ENCODE measurements at regions not wholly inside any gene's neighbourhood (a gene's known extent, or its start where the extent isn't known, plus 50 kb on each side); places are given as distances from the start of the nearest gene placed in this dataset.

DNA sequence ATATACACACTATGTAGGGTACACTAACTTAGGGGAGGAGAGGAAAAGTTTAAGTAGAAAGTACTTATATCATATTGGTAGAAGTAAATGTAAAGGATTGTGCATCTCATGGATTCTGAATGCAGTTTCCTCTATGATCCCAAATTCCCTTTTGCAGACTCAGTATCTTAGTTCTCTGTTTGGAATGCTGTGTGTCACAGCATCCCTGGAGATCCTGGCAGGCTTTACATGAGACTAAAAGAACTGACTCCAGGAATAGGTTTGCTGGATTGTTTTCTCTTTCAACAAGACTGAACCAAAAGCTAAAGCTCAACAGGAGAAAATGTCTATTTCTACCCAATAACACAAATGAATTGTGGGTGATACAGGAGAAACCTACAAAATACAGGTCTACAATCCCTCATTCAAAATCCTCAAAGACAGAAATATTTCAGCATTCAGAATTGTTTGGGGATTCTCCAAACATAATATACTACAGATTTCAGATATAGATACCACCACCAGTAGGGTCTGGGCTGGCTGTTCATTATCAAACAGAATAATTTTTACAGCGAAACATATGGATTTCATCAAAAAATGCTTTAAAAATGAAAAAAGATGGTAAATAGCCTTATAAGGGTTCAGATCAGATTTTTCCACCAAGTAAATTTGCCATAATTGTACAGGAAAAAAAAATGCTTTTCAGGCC, 324.7 kb upstream of the GRAMD2B start:
- no peak overlapping the region for H3K27ac ChIP-seq (ENCODE audit: low read depth, low read length)
- no peak overlapping the region for H3K9ac ChIP-seq (ENCODE audit: low read depth in 1 of 3, low read length in 3 of 3)
- H3K4me3 ChIP-seq (ENCODE audit: low read length in 3 of 3), result no peak overlapping the region
- H3K27me3 ChIP-seq (ENCODE audit: control insufficient read depth in 3 of 3, insufficient read depth in 3 of 3, low read length in 3 of 3), result no peaks in the 10 kb centered on the region
- H3K4me1 ChIP-seq (ENCODE audit: control insufficient read depth in 3 of 3, insufficient read depth in 3 of 3, low read length in 3 of 3), result no peaks in the 10 kb centered on the region
- no peaks in the 10 kb centered on the region for H3K36me3 ChIP-seq (ENCODE audit: control insufficient read depth in 3 of 3, insufficient read depth in 3 of 3, low read length in 3 of 3)
- peaks cover 0 to 4% (median 0%) of the 10 kb centered on the region in 3 donors for H3K9me3 ChIP-seq (ENCODE audit: control insufficient read depth in 3 of 3, low read length in 3 of 3)

DNA sequence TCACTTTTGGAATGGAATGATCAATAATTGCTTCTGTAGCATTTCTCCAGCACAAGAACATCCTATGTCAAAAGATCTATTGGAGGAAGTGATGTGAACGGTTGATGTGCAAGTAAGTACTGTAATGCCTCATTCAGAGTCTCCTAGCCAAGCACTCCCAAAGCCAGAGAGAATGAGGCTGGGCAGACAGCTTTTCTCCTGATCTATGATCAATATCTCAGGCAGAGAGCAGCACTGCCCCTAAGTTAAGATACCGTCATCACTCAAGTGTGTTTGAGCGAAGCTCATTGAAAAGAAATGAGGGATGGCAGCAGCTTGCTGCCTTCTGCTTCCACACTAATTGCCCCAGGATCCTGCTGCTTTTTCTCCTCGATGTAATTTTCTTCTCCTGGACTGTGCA, 324.1 kb upstream of the GRAMD2B start:
- Histone ChIP-seq H3K9ac (ENCODE audit: low read depth in 1 of 3, low read length in 3 of 3) (no peak overlapping the region), H3K27me3 (ENCODE audit: control insufficient read depth in 3 of 3, insufficient read depth in 3 of 3, low read length in 3 of 3) (no peaks in the 10 kb centered on the region), H3K36me3 (ENCODE audit: control insufficient read depth in 3 of 3, insufficient read depth in 3 of 3, low read length in 3 of 3) (no peaks in the 10 kb centered on the region), H3K4me1 (ENCODE audit: control insufficient read depth in 3 of 3, insufficient read depth in 3 of 3, low read length in 3 of 3) (no peaks in the 10 kb centered on the region), H3K9me3 (ENCODE audit: control insufficient read depth in 3 of 3, low read length in 3 of 3) (peaks cover 0 to 4% (median 0%) of the 10 kb centered on the region in 3 donors), H3K4me3 (ENCODE audit: low read length in 3 of 3) (no peak overlapping the region), H3K27ac (ENCODE audit: low read depth, low read length) (no peak overlapping the region)

DNA sequence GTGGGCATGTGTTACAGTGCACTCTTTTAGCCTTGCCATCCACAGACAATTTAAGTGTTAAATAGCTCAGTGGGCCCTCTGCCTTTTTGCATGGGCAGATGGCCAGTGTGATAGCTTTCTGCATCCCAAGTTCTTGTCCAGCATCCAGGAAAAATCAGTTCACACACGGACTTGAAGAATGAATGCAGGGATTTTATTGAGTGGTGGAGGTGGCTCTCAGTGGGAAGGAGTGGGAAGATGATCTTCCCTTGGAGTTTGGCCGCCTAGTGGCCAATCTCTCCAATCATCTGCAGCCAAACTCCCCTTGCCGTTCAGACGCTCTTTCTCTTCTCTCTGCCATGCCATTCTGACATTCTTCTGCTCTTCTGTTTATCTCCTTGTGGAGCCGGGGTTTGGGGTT, 322.4 kb upstream of the GRAMD2B start:
- Histone ChIP-seq H3K9ac (ENCODE audit: low read depth in 1 of 3, low read length in 3 of 3) (no peak overlapping the region), H3K36me3 (ENCODE audit: control insufficient read depth in 3 of 3, insufficient read depth in 3 of 3, low read length in 3 of 3) (no peaks in the 10 kb centered on the region), H3K9me3 (ENCODE audit: control insufficient read depth in 3 of 3, low read length in 3 of 3) (peaks cover 0 to 4% (median 0%) of the 10 kb centered on the region in 3 donors), H3K4me3 (ENCODE audit: low read length in 3 of 3) (no peak overlapping the region), H3K27ac (ENCODE audit: low read depth, low read length) (no peak overlapping the region), H3K27me3 (ENCODE audit: control insufficient read depth in 3 of 3, insufficient read depth in 3 of 3, low read length in 3 of 3) (no peaks in the 10 kb centered on the region), H3K4me1 (ENCODE audit: control insufficient read depth in 3 of 3, insufficient read depth in 3 of 3, low read length in 3 of 3) (no peaks in the 10 kb centered on the region)

DNA sequence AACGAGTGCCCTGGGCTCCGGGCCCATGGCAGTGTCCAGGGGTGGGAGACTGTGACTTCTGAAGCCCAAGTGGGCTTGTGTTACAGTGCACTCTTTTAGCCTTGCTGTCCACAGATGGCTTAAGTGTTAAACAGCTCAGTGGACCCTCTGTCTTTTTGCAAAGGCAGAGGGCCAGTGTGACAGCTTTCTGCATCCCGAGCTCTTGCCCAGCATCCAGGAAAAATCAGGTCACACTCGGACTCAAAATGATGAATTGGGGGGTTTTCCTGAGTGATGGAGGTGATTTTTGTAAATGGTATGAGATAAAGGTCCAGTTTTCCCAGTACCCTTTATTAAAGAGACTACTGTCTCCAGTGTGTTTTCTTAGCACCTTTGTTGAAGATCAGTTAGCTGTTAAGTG, 321.3 kb upstream of the GRAMD2B start:
- H3K36me3 ChIP-seq (ENCODE audit: control insufficient read depth in 3 of 3, insufficient read depth in 3 of 3, low read length in 3 of 3), result no peaks in the 10 kb centered on the region
- H3K9me3 ChIP-seq (ENCODE audit: control insufficient read depth in 3 of 3, low read length in 3 of 3), result peaks cover 0 to 4% (median 0%) of the 10 kb centered on the region in 3 donors

DNA sequence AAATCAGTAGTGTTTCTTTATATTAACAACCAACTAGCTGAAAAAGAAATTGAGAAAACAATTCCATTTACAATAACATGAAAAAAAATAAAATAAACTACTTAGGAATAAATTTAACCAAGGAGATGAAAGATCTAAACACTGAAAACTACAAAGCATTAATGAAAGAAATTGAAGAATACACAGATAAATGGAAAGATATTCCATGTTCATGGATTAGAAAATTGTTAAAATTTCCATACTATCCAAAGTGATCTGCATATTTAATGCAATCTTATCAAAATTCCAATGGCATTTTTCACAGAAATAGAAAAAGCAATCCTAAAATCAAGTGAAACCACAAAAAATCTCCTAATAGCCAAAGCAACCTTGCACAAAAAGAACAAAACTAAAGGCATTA, 320.2 kb upstream of the GRAMD2B start:
- H3K36me3 ChIP-seq (ENCODE audit: control insufficient read depth in 3 of 3, insufficient read depth in 3 of 3, low read length in 3 of 3), result no peaks in the 10 kb centered on the region
- no peak overlapping the region for H3K4me3 ChIP-seq (ENCODE audit: low read length in 3 of 3)
- no peaks in the 10 kb centered on the region for H3K9me3 ChIP-seq (ENCODE audit: control insufficient read depth in 3 of 3, low read length in 3 of 3)
- H3K27me3 ChIP-seq (ENCODE audit: control insufficient read depth in 3 of 3, insufficient read depth in 3 of 3, low read length in 3 of 3), result no peaks in the 10 kb centered on the region
- H3K27ac ChIP-seq (ENCODE audit: low read depth, low read length), result no peak overlapping the region
- H3K4me1 ChIP-seq (ENCODE audit: control insufficient read depth in 3 of 3, insufficient read depth in 3 of 3, low read length in 3 of 3), result no peaks in the 10 kb centered on the region
- no peak overlapping the region for H3K9ac ChIP-seq (ENCODE audit: low read depth in 1 of 3, low read length in 3 of 3)

More for the DNA sequence above, 321.3 kb upstream of the GRAMD2B start:
- Histone ChIP-seq H3K27me3 (ENCODE audit: control insufficient read depth in 3 of 3, insufficient read depth in 3 of 3, low read length in 3 of 3) (no peaks in the 10 kb centered on the region), H3K4me1 (ENCODE audit: control insufficient read depth in 3 of 3, insufficient read depth in 3 of 3, low read length in 3 of 3) (no peaks in the 10 kb centered on the region), H3K4me3 (ENCODE audit: low read length in 3 of 3) (no peak overlapping the region), H3K27ac (ENCODE audit: low read depth, low read length) (no peak overlapping the region), H3K9ac (ENCODE audit: low read depth in 1 of 3, low read length in 3 of 3) (no peak overlapping the region)

DNA sequence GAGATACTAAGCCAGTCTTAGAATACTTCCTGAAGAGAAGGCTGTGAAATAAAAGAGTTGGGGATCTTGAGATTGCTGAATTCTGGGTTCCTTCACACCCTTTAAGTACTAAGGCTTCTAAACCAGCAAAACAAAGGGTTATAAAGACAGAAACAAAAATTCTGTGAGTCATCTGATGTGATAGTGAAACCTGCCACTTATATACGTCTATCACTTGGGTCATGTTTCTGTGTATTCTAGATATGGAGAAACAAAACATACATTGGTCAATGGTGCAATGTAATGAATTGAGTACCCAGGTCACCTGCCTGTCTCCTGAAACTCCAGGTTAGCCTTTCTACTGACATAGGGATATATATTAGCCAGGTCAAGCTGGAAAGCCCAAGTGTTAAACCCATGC, 319.3 kb upstream of the GRAMD2B start:
- Histone ChIP-seq H3K36me3 (ENCODE audit: control insufficient read depth in 3 of 3, insufficient read depth in 3 of 3, low read length in 3 of 3) (no peaks in the 10 kb centered on the region), H3K27me3 (ENCODE audit: control insufficient read depth in 3 of 3, insufficient read depth in 3 of 3, low read length in 3 of 3) (no peaks in the 10 kb centered on the region), H3K4me1 (ENCODE audit: control insufficient read depth in 3 of 3, insufficient read depth in 3 of 3, low read length in 3 of 3) (no peaks in the 10 kb centered on the region), H3K9me3 (ENCODE audit: control insufficient read depth in 3 of 3, low read length in 3 of 3) (no peaks in the 10 kb centered on the region), H3K4me3 (ENCODE audit: low read length in 3 of 3) (no peak overlapping the region), H3K27ac (ENCODE audit: low read depth, low read length) (no peak overlapping the region), H3K9ac (ENCODE audit: low read depth in 1 of 3, low read length in 3 of 3) (no peak overlapping the region)

DNA sequence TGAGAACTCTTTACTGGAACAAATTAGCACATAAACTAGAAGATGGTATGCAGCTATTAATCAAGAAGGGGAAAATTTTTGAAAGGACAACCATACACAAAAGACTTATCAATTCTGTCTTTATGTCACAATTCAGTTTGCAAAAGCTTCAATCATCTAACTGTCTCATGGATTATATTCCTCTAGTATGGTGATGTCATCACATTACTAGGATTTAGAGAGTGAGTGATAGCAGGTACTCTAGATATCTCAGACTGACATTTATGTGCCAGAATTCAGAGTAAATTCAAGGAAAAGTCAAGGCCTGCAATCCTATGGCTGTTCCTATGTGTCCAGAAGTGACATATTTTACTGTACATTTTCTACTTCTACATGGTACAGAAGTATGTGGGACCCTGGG, 318.9 kb upstream of the GRAMD2B start:
- Histone ChIP-seq H3K27ac (ENCODE audit: low read depth, low read length) (no peak overlapping the region), H3K4me1 (ENCODE audit: control insufficient read depth in 3 of 3, insufficient read depth in 3 of 3, low read length in 3 of 3) (no peaks in the 10 kb centered on the region), H3K27me3 (ENCODE audit: control insufficient read depth in 3 of 3, insufficient read depth in 3 of 3, low read length in 3 of 3) (no peaks in the 10 kb centered on the region), H3K36me3 (ENCODE audit: control insufficient read depth in 3 of 3, insufficient read depth in 3 of 3, low read length in 3 of 3) (no peaks in the 10 kb centered on the region), H3K4me3 (ENCODE audit: low read length in 3 of 3) (no peak overlapping the region), H3K9me3 (ENCODE audit: control insufficient read depth in 3 of 3, low read length in 3 of 3) (no peaks in the 10 kb centered on the region), H3K9ac (ENCODE audit: low read depth in 1 of 3, low read length in 3 of 3) (no peak overlapping the region)

DNA sequence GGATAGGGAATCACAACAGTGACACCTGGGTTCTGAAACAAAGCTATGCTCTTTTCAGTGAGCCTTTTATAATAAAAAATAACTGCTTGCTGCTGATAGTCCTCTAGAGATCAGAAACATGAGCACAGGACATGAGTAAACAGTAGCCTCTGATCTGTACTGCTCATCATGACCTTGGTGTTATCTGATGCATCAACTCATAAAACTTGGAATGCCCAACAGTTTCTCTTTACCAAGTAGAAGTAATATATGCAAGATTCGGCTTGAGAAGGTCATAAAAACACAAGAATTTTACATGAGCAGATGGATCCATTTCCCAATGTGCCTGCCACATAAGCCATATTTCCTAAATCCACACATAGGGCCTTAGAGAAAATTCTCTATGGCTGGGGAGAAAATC, 318.3 kb upstream of the GRAMD2B start:
- Histone ChIP-seq H3K9me3 (ENCODE audit: control insufficient read depth in 3 of 3, low read length in 3 of 3) (no peaks in the 10 kb centered on the region), H3K9ac (ENCODE audit: low read depth in 1 of 3, low read length in 3 of 3) (no peak overlapping the region), H3K27me3 (ENCODE audit: control insufficient read depth in 3 of 3, insufficient read depth in 3 of 3, low read length in 3 of 3) (no peaks in the 10 kb centered on the region)

DNA sequence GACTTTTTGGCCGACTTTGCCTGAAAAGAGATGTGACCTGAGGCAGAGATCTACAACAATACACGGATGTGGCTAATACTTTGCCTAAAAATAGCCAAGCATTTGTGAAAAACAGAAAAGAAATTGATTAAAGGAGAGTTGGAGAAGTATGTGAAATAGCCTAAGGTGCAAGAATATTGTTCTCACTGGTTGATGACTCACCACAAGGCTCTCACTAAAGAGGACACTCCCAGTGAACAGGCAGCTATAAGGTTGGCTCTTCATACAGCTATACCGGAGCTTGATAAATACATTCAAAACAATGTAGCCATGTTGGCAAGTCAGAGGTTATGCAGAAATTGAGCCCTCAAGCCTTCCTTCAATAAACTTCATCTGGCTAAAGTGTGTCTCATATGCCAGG, 317.2 kb upstream of the GRAMD2B start:
- no peak overlapping the region for H3K27ac ChIP-seq (ENCODE audit: low read depth, low read length)
- no peaks in the 10 kb centered on the region for H3K9me3 ChIP-seq (ENCODE audit: control insufficient read depth in 3 of 3, low read length in 3 of 3)
- H3K4me1 ChIP-seq (ENCODE audit: control insufficient read depth in 3 of 3, insufficient read depth in 3 of 3, low read length in 3 of 3), result no peaks in the 10 kb centered on the region
- no peak overlapping the region for H3K9ac ChIP-seq (ENCODE audit: low read depth in 1 of 3, low read length in 3 of 3)
- no peaks in the 10 kb centered on the region for H3K36me3 ChIP-seq (ENCODE audit: control insufficient read depth in 3 of 3, insufficient read depth in 3 of 3, low read length in 3 of 3)
- H3K27me3 ChIP-seq (ENCODE audit: control insufficient read depth in 3 of 3, insufficient read depth in 3 of 3, low read length in 3 of 3), result no peaks in the 10 kb centered on the region
- H3K4me3 ChIP-seq (ENCODE audit: low read length in 3 of 3), result no peak overlapping the region

More for the DNA sequence above, 318.3 kb upstream of the GRAMD2B start:
- no peaks in the 10 kb centered on the region for H3K4me1 ChIP-seq (ENCODE audit: control insufficient read depth in 3 of 3, insufficient read depth in 3 of 3, low read length in 3 of 3)
- H3K4me3 ChIP-seq (ENCODE audit: low read length in 3 of 3), result no peak overlapping the region
- no peak overlapping the region for H3K27ac ChIP-seq (ENCODE audit: low read depth, low read length)
- no peaks in the 10 kb centered on the region for H3K36me3 ChIP-seq (ENCODE audit: control insufficient read depth in 3 of 3, insufficient read depth in 3 of 3, low read length in 3 of 3)

DNA sequence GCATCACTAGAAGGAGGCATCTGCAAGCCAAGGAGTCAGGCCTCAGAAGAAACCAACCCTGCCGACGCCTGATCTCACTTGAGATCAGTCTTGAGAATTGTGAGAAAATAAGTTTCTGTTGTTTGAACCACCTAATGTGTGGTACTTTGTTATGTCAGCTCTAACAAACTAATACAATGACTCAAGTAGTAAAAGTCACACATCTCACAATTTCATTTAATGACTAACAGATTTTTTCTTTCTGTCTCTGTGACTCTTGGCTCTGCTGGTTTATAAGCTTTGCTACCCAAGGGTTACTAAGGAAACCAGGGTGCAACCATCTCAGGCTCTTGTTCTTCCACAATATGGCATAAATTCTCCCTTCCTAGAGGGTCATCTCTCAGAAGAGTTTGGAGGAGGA, 315.8 kb upstream of the GRAMD2B start:
- Histone ChIP-seq H3K4me3 (ENCODE audit: low read length in 3 of 3) (no peak overlapping the region), H3K27me3 (ENCODE audit: control insufficient read depth in 3 of 3, insufficient read depth in 3 of 3, low read length in 3 of 3) (no peaks in the 10 kb centered on the region), H3K36me3 (ENCODE audit: control insufficient read depth in 3 of 3, insufficient read depth in 3 of 3, low read length in 3 of 3) (no peaks in the 10 kb centered on the region), H3K27ac (ENCODE audit: low read depth, low read length) (no peak overlapping the region), H3K9me3 (ENCODE audit: control insufficient read depth in 3 of 3, low read length in 3 of 3) (no peaks in the 10 kb centered on the region), H3K9ac (ENCODE audit: low read depth in 1 of 3, low read length in 3 of 3) (no peak overlapping the region), H3K4me1 (ENCODE audit: control insufficient read depth in 3 of 3, insufficient read depth in 3 of 3, low read length in 3 of 3) (no peaks in the 10 kb centered on the region)
